Activated naive CD4-positive, alpha-beta T cell treated with anti-CD3 and anti-CD28 coated beads, Interleukin-2, amount 10 ng/mL, durations not matched to agents 7 days and 5 days (primary cell): ENCODE measurements at regions not wholly inside any gene's neighbourhood (a gene's known extent, or its start where the extent isn't known, plus 50 kb on each side); places are given as distances from the start of the nearest gene placed in this dataset.

ENCODE experiments used
- CTCF ChIA-PET: fragments of 350-600 bp; sonication (Branson Sonifier 250); formaldehyde crosslinking; loops from one replicate; lab custom pipeline; 2021; ENCODE audit warnings: antibody characterized with exemption; lab: Charles Lee
- DNase-seq: peaks from one replicate; pipeline ENCODE4 v3.0.0-alpha.2; 2020
- H3K27ac Mint-ChIP-seq: one replicate; pipeline ENCODE4 v1.8.0; 2021; ENCODE audit warnings: mild to moderate bottlenecking, moderate library complexity, mixed read lengths
- H3K27me3 Mint-ChIP-seq: one replicate; pipeline ENCODE4 v1.8.0; 2021; ENCODE audit warnings: mild to moderate bottlenecking, mixed read lengths
- H3K36me3 Mint-ChIP-seq: one replicate; pipeline ENCODE4 v1.8.0; 2021; ENCODE audit warnings: mixed read lengths
- H3K4me1 Mint-ChIP-seq: one replicate; pipeline ENCODE4 v1.8.0; 2021; ENCODE audit warnings: mixed read lengths
- H3K4me3 Mint-ChIP-seq: one replicate; pipeline ENCODE4 v1.8.0; 2021; ENCODE audit warnings: mild to moderate bottlenecking, moderate library complexity, mixed read lengths
- H3K9me3 Mint-ChIP-seq: one replicate; pipeline ENCODE4 v1.8.0; 2021; ENCODE audit warnings: mixed read lengths

- H3K27ac Mint-ChIP-seq = no peak overlapping the region
- no peaks in the 10 kb centered on the region for H3K9me3 Mint-ChIP-seq
- H3K4me3 Mint-ChIP-seq = no peak overlapping the region
- no peak for DNase-seq
- CTCF ChIA-PET = no interaction called here
- no peaks in the 10 kb centered on the region for H3K36me3 Mint-ChIP-seq
- no peaks in the 10 kb centered on the region for H3K27me3 Mint-ChIP-seq
- H3K4me1 Mint-ChIP-seq = no peaks in the 10 kb centered on the region
Observed at GRCh38 chr20:16119909-16120308, 453.3 kb downstream of the KIF16B start.

- DNase-seq = no peak
- H3K4me3 Mint-ChIP-seq = no peak overlapping the region
- H3K9me3 Mint-ChIP-seq = peaks cover 4% of the 10 kb centered on the region
- no peaks in the 10 kb centered on the region for H3K4me1 Mint-ChIP-seq
- H3K27me3 Mint-ChIP-seq = no peaks in the 10 kb centered on the region
- no peak overlapping the region for H3K27ac Mint-ChIP-seq
- no peaks in the 10 kb centered on the region for H3K36me3 Mint-ChIP-seq
- CTCF ChIA-PET = no interaction called here
Observed at GRCh38 chr20:16115911-16116552, 457.2 kb downstream of the KIF16B start.

GRCh38 chr20:16113736-16114135, 459.5 kb downstream of the KIF16B start:
- CTCF ChIA-PET = no interaction called here
- Mint-ChIP-seq H3K36me3 (no peaks in the 10 kb centered on the region), H3K4me3 (no peak overlapping the region), H3K4me1 (no peaks in the 10 kb centered on the region), H3K27ac (no peak overlapping the region), H3K9me3 (peaks cover 7% of the 10 kb centered on the region), H3K27me3 (no peaks in the 10 kb centered on the region)
- DNase-seq = no peak

GRCh38 chr20:16111852-16112412, 461.3 kb downstream of the KIF16B start:
- Mint-ChIP-seq H3K27me3 (no peaks in the 10 kb centered on the region), H3K27ac (no peak overlapping the region), H3K4me1 (no peaks in the 10 kb centered on the region), H3K36me3 (no peaks in the 10 kb centered on the region), H3K4me3 (no peak overlapping the region), H3K9me3 (peaks cover 10% of the 10 kb centered on the region)
- CTCF ChIA-PET = no interaction called here
- DNase-seq = no peak

- no peak for DNase-seq
- Mint-ChIP-seq H3K27ac (no peak overlapping the region), H3K9me3 (peaks cover 11% of the 10 kb centered on the region), H3K4me3 (no peak overlapping the region), H3K27me3 (no peaks in the 10 kb centered on the region), H3K4me1 (no peaks in the 10 kb centered on the region), H3K36me3 (no peaks in the 10 kb centered on the region)
- CTCF ChIA-PET = no interaction called here
Observed at GRCh38 chr20:16111172-16111832, 461.9 kb downstream of the KIF16B start.

- H3K36me3 Mint-ChIP-seq = no peaks in the 10 kb centered on the region
- peaks cover 14% of the 10 kb centered on the region for H3K9me3 Mint-ChIP-seq
- H3K4me1 Mint-ChIP-seq = no peaks in the 10 kb centered on the region
- no peak overlapping the region for H3K4me3 Mint-ChIP-seq
- H3K27me3 Mint-ChIP-seq = no peaks in the 10 kb centered on the region
- no peak for DNase-seq
- CTCF ChIA-PET = no interaction called here
- no peak overlapping the region for H3K27ac Mint-ChIP-seq
Observed at GRCh38 chr20:16107172-16107870, 465.9 kb downstream of the KIF16B start.

- Mint-ChIP-seq H3K4me1 (no peaks in the 10 kb centered on the region), H3K27ac (no peak overlapping the region), H3K27me3 (no peaks in the 10 kb centered on the region), H3K9me3 (peaks cover 12% of the 10 kb centered on the region), H3K36me3 (no peaks in the 10 kb centered on the region), H3K4me3 (no peak overlapping the region)
- no peak for DNase-seq
- CTCF ChIA-PET = no interaction called here
Observed at GRCh38 chr20:16106191-16106849, 466.9 kb downstream of the KIF16B start.

- no peaks in the 10 kb centered on the region for H3K36me3 Mint-ChIP-seq
- H3K27ac Mint-ChIP-seq = no peak overlapping the region
- no peak overlapping the region for H3K4me3 Mint-ChIP-seq
- H3K27me3 Mint-ChIP-seq = no peaks in the 10 kb centered on the region
- CTCF ChIA-PET = no interaction called here
- no peaks in the 10 kb centered on the region for H3K4me1 Mint-ChIP-seq
- H3K9me3 Mint-ChIP-seq = peaks cover 10% of the 10 kb centered on the region
- DNase-seq = no peak
Observed at GRCh38 chr20:16104783-16105182, 468.5 kb downstream of the KIF16B start.
